AG08396 (cell line): ENCODE measurements at regions not wholly inside any gene's neighbourhood (a gene's known extent, or its start where the extent isn't known, plus 50 kb on each side); places are given as distances from the start of the nearest gene placed in this dataset.

Experiments
- DNase-seq: peaks from one replicate; pipeline ENCODE4 v3.0.0; 2012; ENCODE audit warnings: low spot score, mixed read lengths

- DNase-seq: no peak
Observed at GRCh38 chr5:7015586-7016256, 302.5 kb downstream of the TENT4A start.

GRCh38 chr5:7016999-7017747 lies 303.9 kb downstream of the TENT4A start:
- DNase-seq: no peak

- DNase-seq: no peak
Observed at GRCh38 chr5:7018198-7018597, 305.0 kb downstream of the TENT4A start.

GRCh38 chr5:7018601-7019000 lies 305.4 kb downstream of the TENT4A start:
- no peak for DNase-seq

- no peak for DNase-seq
Observed at GRCh38 chr5:7036192-7036835, 323.1 kb downstream of the TENT4A start.

GRCh38 chr5:7039074-7039473 lies 325.8 kb downstream of the TENT4A start:
- no peak for DNase-seq

GRCh38 chr5:7040111-7040510 lies 326.9 kb downstream of the TENT4A start:
- no peak for DNase-seq

GRCh38 chr5:7043797-7044196 lies 330.6 kb downstream of the TENT4A start:
- DNase-seq: no peak

GRCh38 chr5:7047511-7048261 lies 334.5 kb downstream of the TENT4A start:
- no peak for DNase-seq

GRCh38 chr5:7050986-7051385 lies 337.8 kb downstream of the TENT4A start:
- no peak for DNase-seq

GRCh38 chr5:7053125-7053524 lies 339.9 kb downstream of the TENT4A start:
- DNase-seq: no peak

GRCh38 chr5:7053528-7054209 lies 340.4 kb downstream of the TENT4A start:
- no peak for DNase-seq

- no peak for DNase-seq
Observed at GRCh38 chr5:7066471-7067235, 329.3 kb upstream of the ADCY2 start.

- no peak for DNase-seq
Observed at GRCh38 chr5:7068156-7068555, 327.8 kb upstream of the ADCY2 start.

- DNase-seq: no peak
Observed at GRCh38 chr5:7068899-7069298, 327.0 kb upstream of the ADCY2 start.

GRCh38 chr5:7072188-7072587 lies 323.8 kb upstream of the ADCY2 start:
- no peak for DNase-seq

GRCh38 chr5:7073666-7074065 lies 322.3 kb upstream of the ADCY2 start:
- no peak for DNase-seq

- DNase-seq: no peak
Observed at GRCh38 chr5:7074176-7074575, 321.8 kb upstream of the ADCY2 start.

GRCh38 chr5:7075470-7075869 lies 320.5 kb upstream of the ADCY2 start:
- DNase-seq: no peak

GRCh38 chr5:7078101-7078500 lies 317.8 kb upstream of the ADCY2 start:
- DNase-seq: no peak

GRCh38 chr5:7078901-7079300 lies 317.0 kb upstream of the ADCY2 start:
- DNase-seq: no peak
